Liver (tissue), 8 donors: ENCODE measurements at regions not wholly inside any gene's neighbourhood (a gene's known extent, or its start where the extent isn't known, plus 50 kb on each side); places are given as distances from the start of the nearest gene placed in this dataset.

ENCODE experiments used
- DNase-seq: peaks from one replicate; pipeline ENCODE4 v3.0.0-alpha.2; 2017; ENCODE audit warnings: low spot score
- H3K27ac ChIP-seq, 2 donors: one replicate each; pipeline ENCODE4 v1.7.0; 2013; ENCODE audit warnings: inconsistent platforms in 2 of 2, low read length in 2 of 2, control low read depth in 1 of 2, low read depth in 1 of 2, mild to moderate bottlenecking in 1 of 2
- H3K27me3 ChIP-seq, 4 donors: one replicate each; pipeline versions ENCODE4 v1.6.1 to v1.7.0; 2013; ENCODE audit warnings: low read length in 3 of 4, inconsistent platforms in 1 of 4, mild to moderate bottlenecking in 1 of 4, moderate library complexity in 1 of 4; ENCODE audit not compliant: control insufficient read depth in 4 of 4, insufficient read depth in 4 of 4
- H3K36me3 ChIP-seq, 4 donors: one replicate each; pipeline versions ENCODE4 v1.6.1 to v1.7.0; 2013; ENCODE audit warnings: low read length in 3 of 4, mild to moderate bottlenecking in 3 of 4, low read depth in 1 of 4, moderate library complexity in 1 of 4; ENCODE audit not compliant: control insufficient read depth in 4 of 4, insufficient read depth in 3 of 4
- H3K4me1 ChIP-seq, 4 donors: one replicate each; pipeline versions ENCODE4 v1.6.1 to v1.7.0; 2013; ENCODE audit warnings: low read length in 3 of 4, mild to moderate bottlenecking in 3 of 4, moderate library complexity in 1 of 4; ENCODE audit not compliant: control insufficient read depth in 4 of 4, insufficient read depth in 4 of 4
- H3K4me3 ChIP-seq, 3 donors: one replicate each; pipeline versions ENCODE4 v1.6.1 to v1.7.0; 2013; ENCODE audit warnings: low read length in 3 of 3, control low read depth in 1 of 3, low read depth in 1 of 3, mild to moderate bottlenecking in 1 of 3
- H3K9ac ChIP-seq, 2 donors: one replicate each; pipeline ENCODE4 v1.7.0; 2013; ENCODE audit warnings: low read length in 2 of 2, mild to moderate bottlenecking in 2 of 2, moderate library complexity in 2 of 2, control low read depth in 1 of 2, low read depth in 1 of 2
- H3K9me3 ChIP-seq, 4 donors: one replicate each; pipeline versions ENCODE4 v1.6.1 to v1.7.0; 2013; ENCODE audit warnings: low read length in 3 of 4; ENCODE audit not compliant: control insufficient read depth in 4 of 4
- ATF3 ChIP-seq: IDR thresholded peaks from 2 replicates; pipeline ENCODE4 v1.6.1; 2016; ENCODE audit warnings: antibody characterized with exemption
- EGR1 ChIP-seq, 2 donors: IDR thresholded peaks; 2 replicates each; pipeline ENCODE4 v1.6.1; 2016 to 2018; ENCODE audit warnings: antibody characterized with exemption in 2 of 2, low read depth in 2 of 2
- FOXA1 ChIP-seq: IDR thresholded peaks from 2 replicates; pipeline ENCODE4 v1.6.1; 2016; ENCODE audit warnings: antibody characterized with exemption
- FOXA2 ChIP-seq: IDR thresholded peaks from 2 replicates; pipeline ENCODE4 v1.6.1; 2016; ENCODE audit warnings: antibody characterized with exemption
- HNF4A ChIP-seq, 2 donors: conservative IDR thresholded peaks; 2 replicates each; pipeline ENCODE4 v1.6.1; 2016; ENCODE audit warnings: antibody characterized with exemption in 2 of 2, mild to moderate bottlenecking in 2 of 2
- HNF4G ChIP-seq: IDR thresholded peaks from 2 replicates; pipeline ENCODE4 v1.6.1; 2016; ENCODE audit warnings: antibody characterized with exemption
- JUND ChIP-seq, 2 donors: IDR thresholded peaks; 2 replicates each; pipeline ENCODE4 v1.6.1; 2016; ENCODE audit warnings: antibody characterized with exemption in 2 of 2
- NR2F2 ChIP-seq: IDR thresholded peaks from 2 replicates; pipeline ENCODE4 v1.6.1; 2016; ENCODE audit warnings: antibody characterized with exemption
- RAD21 ChIP-seq, 2 donors: IDR thresholded peaks; 2 replicates each; pipeline ENCODE4 v1.6.1; 2016; ENCODE audit warnings: antibody characterized with exemption in 2 of 2, mild to moderate bottlenecking in 2 of 2
- RXRA ChIP-seq, 2 donors: IDR thresholded peaks; 2 replicates each; pipeline ENCODE4 v1.6.1; 2017 to 2018; ENCODE audit warnings: antibody characterized with exemption in 2 of 2, mild to moderate bottlenecking in 1 of 2
- SP1 ChIP-seq: IDR thresholded peaks from 2 replicates; pipeline ENCODE4 v1.6.1; 2018; ENCODE audit warnings: antibody characterized with exemption, mild to moderate bottlenecking
- TAF1 ChIP-seq: conservative IDR thresholded peaks from 2 replicates; pipeline ENCODE4 v1.6.1; 2016; ENCODE audit warnings: antibody characterized with exemption, mild to moderate bottlenecking
- YY1 ChIP-seq: IDR thresholded peaks from 2 replicates; pipeline ENCODE4 v1.6.1; 2016; ENCODE audit warnings: antibody characterized with exemption, mild to moderate bottlenecking
- WGBS: extraction: QIAGEN DNeasy Blood & Tissue Kit; methylation state at CpG from one replicate; pipeline ENCODE4 v1.1.7; 2013; 5-methylcytosine and 5-hydroxymethylcytosine counted together
- TF ChIP-seq, protein P1 (sequence below): IDR thresholded peaks from 2 replicates; pipeline ENCODE4 v1.6.1; 2016; ENCODE audit warnings: antibody characterized with exemption
- TF ChIP-seq, protein P2 (sequence below): fragments of 150-350 bp; IDR thresholded peaks from 2 replicates; pipeline ENCODE4 v1.5.1; 2017; ENCODE audit warnings: improper control_type of control experiment, low read depth, low read length; ENCODE audit not compliant: missing input control
- TF ChIP-seq, protein P3 (sequence below): IDR thresholded peaks from 2 replicates; pipeline ENCODE4 v1.6.1; 2016; ENCODE audit warnings: antibody characterized with exemption
- donor health status: healthy.
- donor health status: healthy.
- donor health status: healthy.
- donor health status: healthy.
- donor health status: healthy.

GRCh38 chr5:88952996-88953643 is 70.1 kb upstream of the MEF2C start (continued):
- TF ChIP-seq FOXA1, result no peak

DNA sequence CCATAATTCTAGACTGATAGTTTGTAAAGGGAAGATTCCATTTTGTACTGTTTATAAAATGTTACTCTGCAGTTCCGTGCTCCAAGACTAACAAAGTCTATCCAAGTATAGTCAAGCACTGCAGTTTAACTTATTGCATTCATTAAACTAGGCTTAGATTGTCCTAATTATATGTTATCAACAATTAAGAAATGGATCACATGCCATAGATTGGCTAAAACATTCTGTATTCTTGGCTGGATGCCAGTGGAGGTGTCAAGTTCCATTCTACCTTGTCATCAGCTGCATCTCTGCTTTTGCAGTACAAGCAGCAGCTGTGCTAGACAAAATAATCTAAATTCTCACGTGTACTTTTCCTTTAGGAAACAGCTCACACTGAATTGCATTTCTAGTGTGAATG is 69.4 kb upstream of the MEF2C start:
- H3K9ac ChIP-seq, result no peak overlapping the region
- H3K9me3 ChIP-seq, result no peaks in the 10 kb centered on the region
- no peaks in the 10 kb centered on the region for H3K36me3 ChIP-seq
- TF ChIP-seq TAF1, result no peak
- TF ChIP-seq HNF4G, result no peak
- TF ChIP-seq NR2F2, result no peak
- TF ChIP-seq RXRA (IDR thresholded peaks at IDR 0.05), result no peak
- H3K4me1 ChIP-seq, result no peaks in the 10 kb centered on the region
- H3K4me3 ChIP-seq, result no peak overlapping the region
- DNase-seq, result no peak
- 67% methylated on average over 2 of the region's 2 CpGs for WGBS
- no peaks in the 10 kb centered on the region for H3K27me3 ChIP-seq
- no peak overlapping the region for H3K27ac ChIP-seq

DNA sequence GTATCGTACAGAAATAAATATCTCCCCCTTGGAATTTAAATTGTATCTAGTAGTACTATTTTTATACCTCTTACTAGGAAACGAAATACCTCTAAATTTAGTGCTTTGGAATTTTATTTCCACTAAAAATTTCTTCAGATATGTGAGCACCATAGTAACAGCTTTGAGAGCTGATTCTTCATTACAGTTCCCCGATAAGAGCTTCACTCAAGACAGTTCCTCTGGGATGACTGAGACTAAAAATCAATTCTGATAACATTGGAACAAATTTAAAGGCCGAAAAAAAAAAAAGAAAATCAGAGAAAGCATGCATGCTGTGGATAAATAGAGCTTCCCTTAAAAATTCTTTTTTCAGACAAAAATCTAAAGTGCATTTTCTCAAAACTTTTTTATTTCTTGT is 68.5 kb upstream of the MEF2C start:
- Histone ChIP-seq H3K27me3 (no peaks in the 10 kb centered on the region), H3K9ac (no peak overlapping the region), H3K9me3 (no peaks in the 10 kb centered on the region), H3K27ac (no peak overlapping the region), H3K36me3 (no peaks in the 10 kb centered on the region), H3K4me1 (no peaks in the 10 kb centered on the region), H3K4me3 (no peak overlapping the region)
- WGBS, result 75% methylated on average over 4 of the region's 4 CpGs
- TF ChIP-seq, protein P1, sequence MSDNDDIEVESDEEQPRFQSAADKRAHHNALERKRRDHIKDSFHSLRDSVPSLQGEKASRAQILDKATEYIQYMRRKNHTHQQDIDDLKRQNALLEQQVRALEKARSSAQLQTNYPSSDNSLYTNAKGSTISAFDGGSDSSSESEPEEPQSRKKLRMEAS, result no peak
- TF ChIP-seq FOXA1, result no peak
- TF ChIP-seq ATF3, result no peak
- no peak for TF ChIP-seq NR2F2
- no peak for TF ChIP-seq SP1
- DNase-seq, result no peak

DNA sequence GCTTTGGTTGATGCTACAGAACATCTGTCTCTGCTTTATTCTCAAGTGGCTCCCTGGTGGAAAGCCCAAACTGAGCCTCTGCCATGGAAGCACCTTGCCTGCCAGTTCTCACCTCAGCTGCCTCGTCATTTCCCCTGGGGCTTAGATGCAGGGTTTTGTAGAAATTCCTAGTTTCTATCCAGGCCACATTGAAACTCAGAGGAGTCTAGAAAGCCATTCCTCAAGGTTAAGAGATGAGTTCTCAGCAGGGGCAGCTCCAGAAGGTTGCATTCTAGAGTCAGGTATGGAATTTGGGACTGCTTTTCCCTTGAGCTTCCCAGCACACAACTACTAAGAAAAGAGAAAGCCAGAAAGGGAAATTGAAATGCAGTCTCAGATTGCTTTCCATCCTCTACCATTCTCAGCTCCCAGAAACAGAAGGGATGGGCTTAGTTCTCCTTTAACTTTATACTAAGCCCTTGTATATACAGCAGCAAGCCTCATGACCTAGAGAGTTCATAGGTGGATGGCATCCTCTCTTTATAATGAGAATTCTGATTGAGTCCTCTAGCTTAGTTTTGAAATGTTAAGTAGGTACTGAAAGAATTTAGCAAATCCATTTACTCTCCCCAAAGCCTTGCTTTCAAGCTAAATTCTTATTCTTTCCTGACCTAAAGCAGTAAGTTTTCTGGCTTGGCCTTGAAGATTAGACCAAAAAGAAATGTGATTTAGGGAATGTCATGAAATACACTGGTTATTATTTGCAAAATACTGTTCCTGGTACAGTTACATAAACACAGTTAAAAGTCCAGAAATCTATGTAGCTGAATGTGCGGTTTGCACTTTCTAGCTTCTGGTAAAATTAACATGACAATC is 66.0 kb upstream of the MEF2C start:
- Histone ChIP-seq H3K4me3 (no peak overlapping the region), H3K27me3 (no peaks in the 10 kb centered on the region), H3K9me3 (no peaks in the 10 kb centered on the region), H3K9ac (no peak overlapping the region), H3K27ac (no peak overlapping the region), H3K4me1 (no peaks in the 10 kb centered on the region), H3K36me3 (no peaks in the 10 kb centered on the region)
- WGBS, result 77% methylated on average over 2 of the region's 2 CpGs
- TF ChIP-seq EGR1 (IDR thresholded peaks at IDR 0.05; ENCODE audit: low read depth in 2 of 2), result no peak
- no peak for TF ChIP-seq HNF4G
- TF ChIP-seq, protein P1, result no peak
- TF ChIP-seq ATF3, result no peak
- TF ChIP-seq YY1, result no peak
- no peak for TF ChIP-seq RXRA (IDR thresholded peaks at IDR 0.05)
- TF ChIP-seq, protein P2, sequence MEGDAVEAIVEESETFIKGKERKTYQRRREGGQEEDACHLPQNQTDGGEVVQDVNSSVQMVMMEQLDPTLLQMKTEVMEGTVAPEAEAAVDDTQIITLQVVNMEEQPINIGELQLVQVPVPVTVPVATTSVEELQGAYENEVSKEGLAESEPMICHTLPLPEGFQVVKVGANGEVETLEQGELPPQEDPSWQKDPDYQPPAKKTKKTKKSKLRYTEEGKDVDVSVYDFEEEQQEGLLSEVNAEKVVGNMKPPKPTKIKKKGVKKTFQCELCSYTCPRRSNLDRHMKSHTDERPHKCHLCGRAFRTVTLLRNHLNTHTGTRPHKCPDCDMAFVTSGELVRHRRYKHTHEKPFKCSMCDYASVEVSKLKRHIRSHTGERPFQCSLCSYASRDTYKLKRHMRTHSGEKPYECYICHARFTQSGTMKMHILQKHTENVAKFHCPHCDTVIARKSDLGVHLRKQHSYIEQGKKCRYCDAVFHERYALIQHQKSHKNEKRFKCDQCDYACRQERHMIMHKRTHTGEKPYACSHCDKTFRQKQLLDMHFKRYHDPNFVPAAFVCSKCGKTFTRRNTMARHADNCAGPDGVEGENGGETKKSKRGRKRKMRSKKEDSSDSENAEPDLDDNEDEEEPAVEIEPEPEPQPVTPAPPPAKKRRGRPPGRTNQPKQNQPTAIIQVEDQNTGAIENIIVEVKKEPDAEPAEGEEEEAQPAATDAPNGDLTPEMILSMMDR, result no peak
- no peak for TF ChIP-seq NR2F2
- no peak for TF ChIP-seq SP1
- no peak for TF ChIP-seq JUND (IDR thresholded peaks at IDR 0.05)
- no peak for TF ChIP-seq RAD21 (IDR thresholded peaks at IDR 0.05)
- TF ChIP-seq HNF4A (conservative IDR thresholded peaks at IDR 0.05), result no peak
- TF ChIP-seq FOXA2, result no peak
- no peak for TF ChIP-seq FOXA1
- TF ChIP-seq, protein P3, sequence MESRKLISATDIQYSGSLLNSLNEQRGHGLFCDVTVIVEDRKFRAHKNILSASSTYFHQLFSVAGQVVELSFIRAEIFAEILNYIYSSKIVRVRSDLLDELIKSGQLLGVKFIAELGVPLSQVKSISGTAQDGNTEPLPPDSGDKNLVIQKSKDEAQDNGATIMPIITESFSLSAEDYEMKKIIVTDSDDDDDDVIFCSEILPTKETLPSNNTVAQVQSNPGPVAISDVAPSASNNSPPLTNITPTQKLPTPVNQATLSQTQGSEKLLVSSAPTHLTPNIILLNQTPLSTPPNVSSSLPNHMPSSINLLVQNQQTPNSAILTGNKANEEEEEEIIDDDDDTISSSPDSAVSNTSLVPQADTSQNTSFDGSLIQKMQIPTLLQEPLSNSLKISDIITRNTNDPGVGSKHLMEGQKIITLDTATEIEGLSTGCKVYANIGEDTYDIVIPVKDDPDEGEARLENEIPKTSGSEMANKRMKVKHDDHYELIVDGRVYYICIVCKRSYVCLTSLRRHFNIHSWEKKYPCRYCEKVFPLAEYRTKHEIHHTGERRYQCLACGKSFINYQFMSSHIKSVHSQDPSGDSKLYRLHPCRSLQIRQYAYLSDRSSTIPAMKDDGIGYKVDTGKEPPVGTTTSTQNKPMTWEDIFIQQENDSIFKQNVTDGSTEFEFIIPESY, result no peak
- DNase-seq, result no peak
